ENCODE measurements at regions not wholly inside any gene's neighbourhood (a gene's known extent, or its start where the extent isn't known, plus 50 kb on each side); places are given as distances from the start of the nearest gene placed in this dataset.

DNA sequence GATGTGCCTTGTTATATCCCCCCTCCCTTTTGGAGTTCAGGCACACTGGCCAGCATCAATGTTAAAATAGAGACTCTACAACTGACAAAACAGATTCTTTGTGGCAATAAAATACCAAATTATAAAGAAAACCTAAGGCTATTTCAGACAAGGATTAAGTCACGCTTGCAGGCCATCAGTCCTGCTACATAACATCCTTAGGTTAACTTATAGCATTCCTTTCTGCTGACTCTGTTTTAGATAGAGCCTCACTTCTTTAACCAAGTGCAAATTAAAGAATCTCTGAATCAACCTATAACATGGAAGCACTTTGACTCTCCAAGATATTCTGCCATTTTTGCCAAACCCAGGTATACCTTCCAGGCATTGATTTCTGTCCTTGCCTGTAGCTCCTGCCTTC, 784.6 kb downstream of the RNF144A start:
- no peaks in the 10 kb centered on the region for H3K4me1 ChIP-seq
- 97 to 100% methylated on average over 1 of the region's 1 CpG for WGBS, 2 donors
- H3K4me3 ChIP-seq, result no peak overlapping the region
- H3K9me3 ChIP-seq, result no peaks in the 10 kb centered on the region
- H3K27me3 ChIP-seq, result no peaks in the 10 kb centered on the region
- no peak for ATAC-seq
- H3K27ac ChIP-seq, result no peak overlapping the region
- TF ChIP-seq, protein P1, sequence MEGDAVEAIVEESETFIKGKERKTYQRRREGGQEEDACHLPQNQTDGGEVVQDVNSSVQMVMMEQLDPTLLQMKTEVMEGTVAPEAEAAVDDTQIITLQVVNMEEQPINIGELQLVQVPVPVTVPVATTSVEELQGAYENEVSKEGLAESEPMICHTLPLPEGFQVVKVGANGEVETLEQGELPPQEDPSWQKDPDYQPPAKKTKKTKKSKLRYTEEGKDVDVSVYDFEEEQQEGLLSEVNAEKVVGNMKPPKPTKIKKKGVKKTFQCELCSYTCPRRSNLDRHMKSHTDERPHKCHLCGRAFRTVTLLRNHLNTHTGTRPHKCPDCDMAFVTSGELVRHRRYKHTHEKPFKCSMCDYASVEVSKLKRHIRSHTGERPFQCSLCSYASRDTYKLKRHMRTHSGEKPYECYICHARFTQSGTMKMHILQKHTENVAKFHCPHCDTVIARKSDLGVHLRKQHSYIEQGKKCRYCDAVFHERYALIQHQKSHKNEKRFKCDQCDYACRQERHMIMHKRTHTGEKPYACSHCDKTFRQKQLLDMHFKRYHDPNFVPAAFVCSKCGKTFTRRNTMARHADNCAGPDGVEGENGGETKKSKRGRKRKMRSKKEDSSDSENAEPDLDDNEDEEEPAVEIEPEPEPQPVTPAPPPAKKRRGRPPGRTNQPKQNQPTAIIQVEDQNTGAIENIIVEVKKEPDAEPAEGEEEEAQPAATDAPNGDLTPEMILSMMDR (IDR thresholded peaks at IDR 0.05), result no peak
- no peaks in the 10 kb centered on the region for H3K36me3 ChIP-seq
- intact Hi-C loops (cut with DNase I), result no loop called here
- no peak for DNase-seq
- no peak for FAIRE-seq

DNA sequence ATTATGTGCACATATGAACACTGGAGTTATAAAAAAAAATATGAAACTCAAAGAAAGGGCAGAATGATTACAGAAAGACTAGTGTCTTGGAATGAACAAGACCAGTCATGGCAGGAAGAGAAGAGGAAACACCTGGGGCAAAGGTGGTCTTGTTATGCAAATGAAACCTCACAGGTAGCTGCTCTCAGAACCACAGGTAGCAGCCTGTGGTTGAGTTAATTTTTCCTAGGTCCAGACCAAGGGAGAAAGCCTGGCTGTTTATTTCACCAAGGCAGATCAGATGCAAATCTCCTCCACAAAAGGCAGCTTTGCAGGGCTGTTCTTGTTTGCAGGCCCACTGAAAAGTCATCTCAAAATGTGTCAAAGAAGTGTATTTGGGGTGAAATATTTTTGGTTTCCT, 785.8 kb downstream of the RNF144A start:
- Histone ChIP-seq H3K27me3 (no peaks in the 10 kb centered on the region), H3K4me1 (no peaks in the 10 kb centered on the region), H3K27ac (no peak overlapping the region), H3K4me3 (no peak overlapping the region), H3K36me3 (no peaks in the 10 kb centered on the region), H3K9me3 (no peaks in the 10 kb centered on the region)
- no peak for ATAC-seq
- intact Hi-C loops (cut with DNase I), result no loop called here
- TF ChIP-seq, protein P1 (IDR thresholded peaks at IDR 0.05), result no peak
- no peak for FAIRE-seq
- DNase-seq, result no peak

DNA sequence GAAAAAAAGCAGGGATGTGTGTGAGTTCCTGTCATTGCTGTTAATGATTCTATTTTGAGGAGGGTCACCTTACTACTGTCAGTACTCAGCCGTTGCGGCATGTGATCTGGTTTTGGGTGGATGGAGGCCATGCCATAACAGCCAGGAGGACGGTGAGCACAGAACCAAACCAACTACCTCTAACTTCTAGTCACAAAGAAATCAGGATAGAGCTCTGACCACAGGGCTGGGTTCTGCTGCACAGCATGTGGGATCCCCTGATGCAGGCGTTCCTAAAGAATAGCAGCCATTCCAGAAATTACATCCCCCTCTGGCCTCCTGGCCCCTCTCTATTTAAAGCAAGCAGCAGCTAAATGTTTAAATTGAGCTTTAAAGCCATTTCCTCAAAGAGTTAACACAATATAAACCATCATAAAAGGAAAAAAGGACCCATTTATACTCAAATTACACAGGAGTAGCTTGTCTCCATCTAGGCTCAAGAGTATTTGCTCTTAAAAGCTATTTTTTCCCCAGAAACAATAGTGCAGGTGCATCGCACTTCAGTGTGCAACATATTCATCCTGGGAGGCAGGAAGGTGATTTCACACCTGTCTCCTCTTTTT, 786.4 kb downstream of the RNF144A start:
- Histone ChIP-seq H3K4me3 (no peak overlapping the region), H3K27me3 (no peaks in the 10 kb centered on the region), H3K4me1 (no peaks in the 10 kb centered on the region), H3K36me3 (no peaks in the 10 kb centered on the region), H3K27ac (no peak overlapping the region), H3K9me3 (no peaks in the 10 kb centered on the region)
- TF ChIP-seq, protein P1 (IDR thresholded peaks at IDR 0.05), result no peak
- no peak for DNase-seq
- ATAC-seq, result no peak
- 87 to 89% methylated on average over 5 of the region's 5 CpGs for WGBS, 2 donors
- FAIRE-seq, result no peak
- intact Hi-C loops (cut with DNase I), result no loop called here

DNA sequence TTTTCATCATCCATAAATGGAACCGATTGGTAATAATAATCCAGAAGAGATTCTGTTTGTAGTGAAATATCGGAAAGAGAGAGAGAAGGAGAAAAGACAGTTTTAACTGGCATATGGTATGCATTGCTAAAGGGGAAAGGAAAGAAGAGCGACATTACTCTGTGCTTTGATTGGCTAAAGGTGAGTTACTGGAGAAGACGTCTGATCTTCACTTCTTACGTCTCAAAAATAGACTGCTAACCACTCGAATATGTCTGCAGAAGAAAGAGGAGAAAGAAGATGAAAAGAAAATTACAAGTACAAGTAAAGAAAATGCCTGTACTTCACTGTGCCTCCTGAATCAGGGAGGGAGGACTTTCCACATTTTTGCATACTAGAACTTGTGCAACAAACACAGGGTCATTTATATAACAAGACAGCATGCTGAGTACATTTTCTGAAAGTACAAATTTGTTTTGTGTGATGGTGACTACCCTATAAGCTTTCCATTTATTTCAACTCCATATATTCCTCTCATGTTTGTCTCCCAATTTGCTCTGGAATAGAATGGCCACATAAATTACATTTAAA, 787.2 kb downstream of the RNF144A start:
- intact Hi-C loops (cut with DNase I), result no loop called here
- no peaks in the 10 kb centered on the region for H3K4me1 ChIP-seq
- no peak for DNase-seq
- no peak overlapping the region for H3K4me3 ChIP-seq
- no peak for ATAC-seq
- no peaks in the 10 kb centered on the region for H3K9me3 ChIP-seq
- TF ChIP-seq, protein P1 (IDR thresholded peaks at IDR 0.05), result no peak
- no peaks in the 10 kb centered on the region for H3K27me3 ChIP-seq
- no peak overlapping the region for H3K27ac ChIP-seq
- 63 to 79% methylated on average over 6 of the region's 6 CpGs for WGBS, 2 donors
- no peak for FAIRE-seq
- H3K36me3 ChIP-seq, result no peaks in the 10 kb centered on the region

DNA sequence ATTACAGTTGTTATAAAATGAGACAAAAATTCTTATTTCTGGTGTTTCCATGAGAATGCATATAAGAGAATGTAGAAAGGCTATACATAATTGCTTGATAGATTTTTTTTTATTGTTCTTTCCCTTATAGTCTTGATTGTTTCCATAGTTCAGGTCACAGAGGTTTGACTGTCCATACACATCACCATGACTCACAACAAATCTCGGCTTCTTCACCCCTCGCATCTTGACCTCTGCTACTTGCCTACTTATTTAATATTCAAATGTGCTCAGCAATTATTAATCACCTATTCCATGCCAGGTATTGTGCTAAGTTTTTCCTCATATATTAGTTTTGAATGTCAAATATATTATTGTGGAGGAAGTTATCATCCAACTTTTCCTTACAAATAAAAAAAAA, 789.6 kb downstream of the RNF144A start:
- no peaks in the 10 kb centered on the region for H3K36me3 ChIP-seq
- DNase-seq (no peak), FAIRE-seq (no peak), ATAC-seq (no peak)
- intact Hi-C loops (cut with DNase I), result no loop called here
- H3K4me3 ChIP-seq, result no peak overlapping the region
- 97 to 99% methylated on average over 2 of the region's 2 CpGs for WGBS, 2 donors
- no peaks in the 10 kb centered on the region for H3K9me3 ChIP-seq
- TF ChIP-seq, protein P1 (IDR thresholded peaks at IDR 0.05), result no peak
- no peaks in the 10 kb centered on the region for H3K4me1 ChIP-seq
- H3K27me3 ChIP-seq, result no peaks in the 10 kb centered on the region
- H3K27ac ChIP-seq, result no peak overlapping the region
